ENCODE measurements at regions not wholly inside any gene's neighbourhood (a gene's known extent, or its start where the extent isn't known, plus 50 kb on each side); places are given as distances from the start of the nearest gene placed in this dataset.

GRCh38 chr6:93566285-93566684 lies 146.9 kb upstream of the EPHA7 start:
- TF ChIP-seq PATZ1 (CRISPR knock-in tag; IDR thresholded peaks at IDR 0.05; ENCODE audit: borderline replicate concordance) (no peak), ZFP30 (CRISPR knock-in tag; IDR thresholded peaks at IDR 0.05) (no peak), GLIS3 (CRISPR knock-in tag; IDR thresholded peaks at IDR 0.05) (no peak), ZFP3 (CRISPR knock-in tag; IDR thresholded peaks at IDR 0.05) (no peak), RARB (CRISPR knock-in tag; IDR thresholded peaks at IDR 0.05) (no peak), ZNF70 (CRISPR knock-in tag; IDR thresholded peaks at IDR 0.05) (no peak), CREB5 (CRISPR knock-in tag; IDR thresholded peaks at IDR 0.05; ENCODE audit: low read depth) (no peak), BACH2 (CRISPR knock-in tag; IDR thresholded peaks at IDR 0.05; ENCODE audit: borderline replicate concordance) (no peak), CSDC2 (CRISPR knock-in tag; IDR thresholded peaks at IDR 0.05) (no peak), ARNTL (CRISPR knock-in tag; IDR thresholded peaks at IDR 0.05; ENCODE audit: borderline replicate concordance, low read depth) (no peak)
- TF ChIP-seq, protein P1, sequence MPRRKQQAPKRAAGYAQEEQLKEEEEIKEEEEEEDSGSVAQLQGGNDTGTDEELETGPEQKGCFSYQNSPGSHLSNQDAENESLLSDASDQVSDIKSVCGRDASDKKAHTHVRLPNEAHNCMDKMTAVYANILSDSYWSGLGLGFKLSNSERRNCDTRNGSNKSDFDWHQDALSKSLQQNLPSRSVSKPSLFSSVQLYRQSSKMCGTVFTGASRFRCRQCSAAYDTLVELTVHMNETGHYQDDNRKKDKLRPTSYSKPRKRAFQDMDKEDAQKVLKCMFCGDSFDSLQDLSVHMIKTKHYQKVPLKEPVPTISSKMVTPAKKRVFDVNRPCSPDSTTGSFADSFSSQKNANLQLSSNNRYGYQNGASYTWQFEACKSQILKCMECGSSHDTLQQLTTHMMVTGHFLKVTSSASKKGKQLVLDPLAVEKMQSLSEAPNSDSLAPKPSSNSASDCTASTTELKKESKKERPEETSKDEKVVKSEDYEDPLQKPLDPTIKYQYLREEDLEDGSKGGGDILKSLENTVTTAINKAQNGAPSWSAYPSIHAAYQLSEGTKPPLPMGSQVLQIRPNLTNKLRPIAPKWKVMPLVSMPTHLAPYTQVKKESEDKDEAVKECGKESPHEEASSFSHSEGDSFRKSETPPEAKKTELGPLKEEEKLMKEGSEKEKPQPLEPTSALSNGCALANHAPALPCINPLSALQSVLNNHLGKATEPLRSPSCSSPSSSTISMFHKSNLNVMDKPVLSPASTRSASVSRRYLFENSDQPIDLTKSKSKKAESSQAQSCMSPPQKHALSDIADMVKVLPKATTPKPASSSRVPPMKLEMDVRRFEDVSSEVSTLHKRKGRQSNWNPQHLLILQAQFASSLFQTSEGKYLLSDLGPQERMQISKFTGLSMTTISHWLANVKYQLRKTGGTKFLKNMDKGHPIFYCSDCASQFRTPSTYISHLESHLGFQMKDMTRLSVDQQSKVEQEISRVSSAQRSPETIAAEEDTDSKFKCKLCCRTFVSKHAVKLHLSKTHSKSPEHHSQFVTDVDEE (CRISPR knock-in tag; IDR thresholded peaks at IDR 0.05): no peak

All from SK-N-SH treated with all-trans-retinoic acid at 6 μM for 48 hours (cell line).